ENCODE measurements at regions not wholly inside any gene's neighbourhood (a gene's known extent, or its start where the extent isn't known, plus 50 kb on each side); places are given as distances from the start of the nearest gene placed in this dataset.

DNA sequence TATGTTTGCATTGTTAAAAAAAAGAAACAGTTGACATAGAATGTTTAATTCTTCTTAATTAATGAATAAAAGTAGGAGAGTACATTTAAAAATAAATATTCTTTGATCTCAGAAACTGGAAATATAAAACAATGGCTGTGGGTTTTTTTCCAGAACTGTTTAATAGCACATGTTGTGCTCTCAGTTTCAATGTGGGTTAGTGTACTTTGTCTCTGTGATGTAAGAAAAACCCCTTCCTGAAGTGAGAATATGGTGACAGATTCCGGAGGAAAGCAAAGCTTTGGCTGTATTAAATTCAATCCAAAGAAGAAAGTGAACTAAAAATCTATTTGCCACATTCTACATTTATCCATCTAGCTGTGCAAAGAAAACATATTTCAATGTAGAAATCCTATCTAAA, 261.9 kb upstream of the ADGRL3 start:
- FAIRE-seq (no peak), DNase-seq (ENCODE audit: low read depth in 1 of 2, low spot score in 2 of 2) (no peak)
- no peaks in the 10 kb centered on the region for H3K79me1 ChIP-seq (ENCODE audit: low read depth, low read length)
- H3K4me3 ChIP-seq (ENCODE audit: extremely low read depth in 1 of 4, insufficient read depth in 2 of 4, low read depth in 3 of 4, low read length in 4 of 4): no peak overlapping the region
- H4K5ac ChIP-seq (ENCODE audit: insufficient read length, low read depth, low read length): no peak overlapping the region
- H3K18ac ChIP-seq (ENCODE audit: extremely low read depth, low read length): no peak overlapping the region
- no peak overlapping the region for H3K23ac ChIP-seq (ENCODE audit: insufficient read length)
- H3K9ac ChIP-seq (replicated peaks in 1 of 4; ENCODE audit: extremely low read depth in 1 of 4, low read depth in 3 of 4, low read length in 3 of 4): no peak overlapping the region
- H2AFZ ChIP-seq (ENCODE audit: low read length): no peak overlapping the region
- no peak overlapping the region for H2BK15ac ChIP-seq (ENCODE audit: low read length)
- no peaks in the 10 kb centered on the region for H4K20me1 ChIP-seq (replicated peaks in 1 of 2; ENCODE audit: control insufficient read depth in 1 of 2, insufficient read depth in 2 of 2, low read length in 2 of 2)
- no peak overlapping the region for H2BK5ac ChIP-seq (ENCODE audit: low read depth, low read length)
- H3K9me3 ChIP-seq (ENCODE audit: insufficient read depth in 2 of 2, low read depth in 1 of 2, low read length in 1 of 2): no peaks in the 10 kb centered on the region
- H4K91ac ChIP-seq (replicated peaks; ENCODE audit: insufficient read length, low read length): no peak overlapping the region
- no peak overlapping the region for H3K14ac ChIP-seq (ENCODE audit: insufficient read length)
- no peak overlapping the region for H4K8ac ChIP-seq (ENCODE audit: extremely low read depth, insufficient read depth, low read length)
- H2AK5ac ChIP-seq (ENCODE audit: low read depth, low read length): no peak overlapping the region
- H3K27me3 ChIP-seq (replicated peaks in 1 of 4; ENCODE audit: control insufficient read depth in 3 of 4, extremely low read depth in 1 of 4, insufficient read depth in 3 of 4, low read length in 3 of 4): no peaks in the 10 kb centered on the region
- no peak overlapping the region for H2BK120ac ChIP-seq (replicated peaks; ENCODE audit: low read depth, low read length)
- H3K4me1 ChIP-seq (replicated peaks in 1 of 4; ENCODE audit: control insufficient read depth in 3 of 4, insufficient read depth in 4 of 4, low read length in 3 of 4): no peaks in the 10 kb centered on the region
- H3K56ac ChIP-seq (replicated peaks; ENCODE audit: insufficient read length, low read depth, low read length): no peak overlapping the region
- CTCF ChIA-PET (ENCODE audit: partially characterized antibody): interaction anchor here (1.4 kb wide), 1 partner anchor 12 kb away, joined by 4 read pairs; no protein-coding TSS in a partner anchor
- H3K79me2 ChIP-seq (ENCODE audit: control insufficient read depth in 1 of 2, insufficient read depth in 2 of 2, low read length in 2 of 2): no peaks in the 10 kb centered on the region
- no peak overlapping the region for H2BK12ac ChIP-seq (ENCODE audit: low read depth, low read length)
- WGBS, 2 experiments (ENCODE audit: extremely low coverage in 1 of 2, insufficient coverage in 1 of 2, insufficient read length in 1 of 2, insufficient replicate concordance in 2 of 2, low coverage in 1 of 2, low lambda C conversion rate in 2 of 2, missing lambda C conversion rate in 1 of 2): 91% methylated on average over 1 of the region's 1 CpG; no CpG with 5 or more reads in 1 of the 2 experiments
- H3K4ac ChIP-seq (replicated peaks; ENCODE audit: insufficient read length, low read depth, low read length): no peak overlapping the region
- POLR2A ChIA-PET (ENCODE audit: partially characterized antibody): no interaction called here
- no peaks in the 10 kb centered on the region for H3K23me2 ChIP-seq (ENCODE audit: low read depth, low read length)
- no peak overlapping the region for H3K27ac ChIP-seq (ENCODE audit: low read depth, low read length)
- no peak overlapping the region for H3K4me2 ChIP-seq (ENCODE audit: insufficient read depth in 1 of 2, low read depth in 2 of 2, low read length in 2 of 2)
- H2BK20ac ChIP-seq (ENCODE audit: low read length): no peak overlapping the region
- no peaks in the 10 kb centered on the region for H3K36me3 ChIP-seq (ENCODE audit: control insufficient read depth in 2 of 4, insufficient read depth in 4 of 4, low read length in 3 of 4)
- TF ChIP-seq JUND (IDR thresholded peaks at IDR 0.05; ENCODE audit: low read length): no peak
- no peak for TF ChIP-seq POLR2A (IDR thresholded peaks at IDR 0.05; ENCODE audit: control extremely low read depth in 1 of 2, low read depth in 2 of 2, low read length in 2 of 2)
- TF ChIP-seq TBP (IDR thresholded peaks at IDR 0.05; ENCODE audit: low read depth, low read length): no peak
- TF ChIP-seq FOSL1 (IDR thresholded peaks at IDR 0.05; ENCODE audit: insufficient read depth, low read depth, low read length): no peak
- no peak for TF ChIP-seq SP2 (IDR thresholded peaks at IDR 0.05; ENCODE audit: low read length)
- no peak for TF ChIP-seq SRF (IDR thresholded peaks at IDR 0.05; ENCODE audit: low read depth, low read length)
- no peak for TF ChIP-seq POU5F1 (IDR thresholded peaks at IDR 0.05; ENCODE audit: low read depth, low read length)
- no peak for TF ChIP-seq RFX5 (IDR thresholded peaks at IDR 0.05; ENCODE audit: borderline replicate concordance, low read depth, low read length)
- no peak for TF ChIP-seq SIX5 (IDR thresholded peaks at IDR 0.05; ENCODE audit: low read depth, low read length)
- no peak for TF ChIP-seq NANOG (IDR thresholded peaks at IDR 0.05; ENCODE audit: insufficient read depth, low read depth, low read length, poor library complexity, severe bottlenecking)
- no peak for TF ChIP-seq HDAC2 (IDR thresholded peaks at IDR 0.05; ENCODE audit: borderline replicate concordance in 1 of 2, low read depth in 2 of 2, low read length in 2 of 2)
- TF ChIP-seq SUZ12 (IDR thresholded peaks at IDR 0.05; ENCODE audit: low read length): no peak
- no peak for TF ChIP-seq CREB1 (IDR thresholded peaks at IDR 0.05)
- no peak for TF ChIP-seq KDM5A (IDR thresholded peaks at IDR 0.05; ENCODE audit: low read length)
